RWPE1 (cell line): ENCODE measurements at regions not wholly inside any gene's neighbourhood (a gene's known extent, or its start where the extent isn't known, plus 50 kb on each side); places are given as distances from the start of the nearest gene placed in this dataset.

Source experiments
- CTCF ChIA-PET: fragments of 350-600 bp; sonication (Branson Sonifier 250); formaldehyde crosslinking; extraction: SDS; loops from one replicate; lab custom pipeline; 2021; lab: Yijun Ruan, JAX
- POLR2A ChIA-PET: fragments of 400-600 bp; formaldehyde crosslinking; extraction: SDS; loops from one replicate; lab custom pipeline; 2020; ENCODE audit warnings: antibody characterized with exemption; ENCODE audit not compliant: low non-redundant PET; lab: Yijun Ruan, JAX
- DNase-seq: peaks from one replicate; pipeline ENCODE4 v3.0.0; 2012; ENCODE audit warnings: low spot score
- H3K27ac ChIP-seq: fragments of 450-650 bp; 2 replicates; pipeline ENCODE4 v1.5.1; 2017
- CTCF ChIP-seq: fragments of 450-650 bp; conservative IDR thresholded peaks from 2 replicates; pipeline ENCODE4 v1.5.1; 2017; ENCODE audit warnings: low read depth, mild to moderate bottlenecking

DNA sequence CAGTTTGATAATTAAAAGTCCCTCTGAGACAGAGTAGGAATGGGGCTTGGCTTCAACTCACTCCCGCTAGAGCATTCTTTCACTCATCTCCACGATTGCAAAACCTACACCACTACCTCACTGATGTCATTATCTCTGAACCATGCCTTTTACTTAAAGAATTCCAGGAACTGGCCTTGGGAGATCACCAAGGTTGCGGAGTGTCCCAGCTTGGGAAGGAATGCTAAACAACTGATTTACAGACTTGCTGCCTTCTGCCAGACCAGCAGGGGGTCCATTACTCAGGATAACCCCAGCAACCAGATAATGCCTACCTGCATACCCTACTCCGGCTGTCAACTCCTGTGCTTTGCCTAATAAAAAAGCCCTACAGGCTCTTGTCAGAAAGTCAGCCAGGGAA is 102.2 kb upstream of the RALGAPA2 start:
- no peak for TF ChIP-seq CTCF
- no peak for DNase-seq
- ChIA-PET POLR2A (no interaction called here), CTCF (no interaction called here)
- no peak overlapping the region for H3K27ac ChIP-seq

DNA sequence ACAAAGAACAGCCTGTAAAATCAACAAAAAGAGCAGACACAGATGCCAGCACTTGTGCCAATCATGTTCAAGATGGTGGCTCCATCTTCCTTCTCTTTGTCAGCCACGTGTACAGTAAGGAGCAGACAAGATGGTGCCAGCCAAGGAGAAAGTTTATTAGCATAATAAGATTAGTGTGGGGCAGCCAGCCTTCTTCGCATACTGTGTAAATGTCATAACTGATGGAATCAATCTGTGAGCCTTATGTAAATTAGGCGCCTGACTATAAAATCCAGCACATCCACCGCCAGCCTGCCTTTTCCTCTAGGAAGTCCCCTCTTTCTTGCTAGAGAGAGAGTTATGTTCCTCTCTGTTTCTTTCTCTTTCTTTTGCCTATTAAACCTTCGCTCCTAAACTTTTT is 99.7 kb upstream of the RALGAPA2 start:
- CTCF ChIA-PET, result no interaction called here
- H3K27ac ChIP-seq, result no peak overlapping the region
- DNase-seq, result no peak
- TF ChIP-seq CTCF, result no peak
- POLR2A ChIA-PET, result no interaction called here

GRCh38 chr20:20808016-20808415 is 95.6 kb upstream of the RALGAPA2 start:
- ChIA-PET CTCF (interaction anchor here (0.7 kb wide), 1 partner anchor 486 kb away, joined by 3 read pairs; no protein-coding TSS in a partner anchor), POLR2A (no interaction called here)
- DNase-seq, result no peak

GRCh38 chr20:20806121-20807095 is 94.0 kb upstream of the RALGAPA2 start:
- DNase-seq, result no peak
- CTCF ChIA-PET, result no interaction called here
- no peak for TF ChIP-seq CTCF
- H3K27ac ChIP-seq, result no peak overlapping the region
- POLR2A ChIA-PET, result no interaction called here

More at GRCh38 chr20:20808016-20808415, 95.6 kb upstream of the RALGAPA2 start:
- TF ChIP-seq CTCF, result no peak
- no peak overlapping the region for H3K27ac ChIP-seq

DNA sequence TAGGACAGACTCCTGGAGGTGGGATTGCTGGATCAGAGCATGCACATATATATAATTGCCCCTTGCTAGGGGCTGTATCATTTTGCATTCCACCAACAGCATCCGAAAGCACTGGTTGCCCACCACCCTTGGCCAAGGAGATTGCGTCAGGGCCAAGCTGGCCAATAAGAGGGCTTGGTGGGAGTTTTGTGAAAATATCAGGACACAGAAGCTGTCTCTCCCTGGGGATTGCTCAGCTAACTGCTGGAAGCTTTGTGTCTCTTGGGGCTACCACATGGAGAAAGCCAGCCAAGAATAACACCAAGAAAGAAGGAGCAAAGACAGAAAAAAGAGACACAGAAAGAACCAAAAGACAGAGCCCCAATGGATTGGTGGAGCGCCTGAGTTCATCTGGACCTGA is 90.6 kb upstream of the RALGAPA2 start:
- TF ChIP-seq CTCF, result no peak
- POLR2A ChIA-PET, result no interaction called here
- CTCF ChIA-PET, result no interaction called here
- H3K27ac ChIP-seq, result no peak overlapping the region
- no peak for DNase-seq

DNA sequence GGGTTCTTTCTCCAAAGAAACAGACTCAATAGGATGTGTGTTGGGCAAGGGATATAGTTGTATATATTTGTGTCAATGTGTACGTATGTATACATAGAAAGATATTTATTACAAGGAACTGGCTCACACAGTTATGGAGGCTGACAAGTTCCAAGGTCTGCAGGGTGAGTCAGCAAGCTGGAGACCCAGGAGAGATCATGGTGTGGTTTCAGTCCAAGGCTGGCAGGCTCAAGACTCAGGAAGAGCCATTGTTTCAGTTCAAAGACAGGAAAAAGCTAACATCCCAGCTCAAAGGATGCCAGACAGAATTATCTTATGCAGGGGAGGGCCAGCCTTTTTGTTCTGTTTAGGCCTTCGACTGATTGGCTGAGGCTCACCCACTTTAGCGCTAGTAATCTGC is 89.9 kb upstream of the RALGAPA2 start:
- DNase-seq, result no peak
- ChIA-PET POLR2A (no interaction called here), CTCF (interaction anchor here (0.6 to 0.9 kb wide), 3 partner anchors 19 to 162 kb away, joined by 3 read pairs; no protein-coding TSS in a partner anchor)

More for the DNA sequence above, 89.9 kb upstream of the RALGAPA2 start:
- TF ChIP-seq CTCF, result no peak
- no peak overlapping the region for H3K27ac ChIP-seq
